SK-N-SH (cell line): ENCODE measurements at regions not wholly inside any gene's neighbourhood (a gene's known extent, or its start where the extent isn't known, plus 50 kb on each side); places are given as distances from the start of the nearest gene placed in this dataset.

Experiments used
- CTCF ChIA-PET: fragments of 300-600, 350-600 bp; formaldehyde crosslinking; extraction: SDS; loops from one replicate; lab custom pipeline; 2021; lab: Yijun Ruan, JAX
- POLR2A ChIA-PET: fragments of 350-600 bp; sonication (Branson Sonifier 250); formaldehyde crosslinking; extraction: SDS; loops from one replicate; lab custom pipeline; 2020; ENCODE audit warnings: antibody characterized with exemption, inconsistent platforms; lab: Yijun Ruan, JAX
- DNase-seq: peaks from one replicate; pipeline ENCODE4 v3.0.0; 2012
- H2AFZ ChIP-seq: fragments of 200-600 bp; sonication (generic); 2 replicates; pipeline ENCODE4 v1.8.1; 2016; ENCODE audit warnings: antibody characterized with exemption, mild to moderate bottlenecking, low read depth
- H3F3A ChIP-seq: fragments of 200-600 bp; sonication (generic); replicated peaks from 2 replicates; pipeline ENCODE3; 2016; ENCODE audit warnings: antibody characterized with exemption, mild to moderate bottlenecking; ENCODE audit not compliant: insufficient read depth
- H3K27ac ChIP-seq, 2 experiments: fragments of 200-500 bp in 1 of 2; fragments of 200-600 bp in 1 of 2; sonication (Bioruptor generic) in 1 of 2; sonication (generic), shearing (Covaris generic) in 1 of 2; 2 replicates each; pipeline versions ENCODE4 v1.5.1 to v1.6.1; 2014 to 2016; ENCODE audit warnings: low read depth in 2 of 2, inconsistent platforms in 1 of 2, low read length in 1 of 2, mild to moderate bottlenecking in 1 of 2, mixed read lengths in 1 of 2
- H3K27me3 ChIP-seq: fragments of 200-600 bp; sonication (generic), shearing (Covaris generic); 2 replicates; pipeline ENCODE4 v1.6.1; 2016; ENCODE audit warnings: mixed run types; ENCODE audit not compliant: insufficient read depth
- H3K36me3 ChIP-seq, 2 experiments: fragments of 200-500 bp in 1 of 2; fragments of 200-600 bp in 1 of 2; sonication (Bioruptor generic) in 1 of 2; sonication (generic) in 1 of 2; replicated peaks in 1 of 2; 2 replicates each; pipeline versions ENCODE3 to v1.5.1; 2014 to 2016; ENCODE audit warnings: low read length in 1 of 2, mild to moderate bottlenecking in 1 of 2; ENCODE audit not compliant: insufficient read depth in 2 of 2, control insufficient read depth in 1 of 2
- H3K4me1 ChIP-seq, 2 experiments: fragments of 200-500 bp in 1 of 2; fragments of 200-600 bp in 1 of 2; sonication (Bioruptor generic) in 1 of 2; sonication (generic), shearing (Covaris generic) in 1 of 2; 2 replicates each; pipeline versions ENCODE4 v1.5.1 to v1.6.1; 2014 to 2016; ENCODE audit warnings: low read depth in 1 of 2, low read length in 1 of 2, mixed run types in 1 of 2; ENCODE audit not compliant: insufficient read depth in 2 of 2, control insufficient read depth in 1 of 2
- H3K4me2 ChIP-seq: fragments of 200-600 bp; sonication (generic), shearing (Covaris generic); 2 replicates; pipeline ENCODE4 v1.6.1; 2017; ENCODE audit warnings: mixed run types
- H3K4me3 ChIP-seq, 2 experiments: fragments of 200-500 bp in 1 of 2; fragments of 200-600 bp in 1 of 2; sonication (Bioruptor generic) in 1 of 2; sonication (generic), shearing (Covaris generic) in 1 of 2; 2 replicates each; pipeline versions ENCODE4 v1.5.1 to v1.8.1; 2014 to 2016; ENCODE audit warnings: low read depth in 2 of 2, inconsistent platforms in 1 of 2, low read length in 1 of 2, mild to moderate bottlenecking in 1 of 2, mixed read lengths in 1 of 2, moderate library complexity in 1 of 2
- H3K79me2 ChIP-seq: fragments of 200-600 bp; sonication (generic); 2 replicates; pipeline ENCODE4 v1.8.1; 2017; ENCODE audit warnings: mild to moderate bottlenecking; ENCODE audit not compliant: insufficient read depth
- H3K9ac ChIP-seq: fragments of 200-600 bp; sonication (generic); 2 replicates; pipeline ENCODE4 v1.6.1; 2017; ENCODE audit warnings: mixed run types
- H3K9me2 ChIP-seq: fragments of 200-600 bp; sonication (generic); 2 replicates; pipeline ENCODE4 v1.6.1; 2017; ENCODE audit warnings: mixed run types
- H3K9me3 ChIP-seq: fragments of 200-600 bp; sonication (generic); 2 replicates; pipeline ENCODE4 v1.6.1; 2017; ENCODE audit warnings: mixed run types, mild to moderate bottlenecking, moderate library complexity
- H4K20me1 ChIP-seq: fragments of 200-600 bp; sonication (generic); 2 replicates; pipeline ENCODE4 v1.6.1; 2017; ENCODE audit warnings: mild to moderate bottlenecking, mixed run types; ENCODE audit not compliant: insufficient read depth
- CHD2 ChIP-seq: fragments of 150-350 bp; IDR thresholded peaks from 2 replicates; pipeline ENCODE4 v1.6.1; 2018; ENCODE audit warnings: low read length; ENCODE audit not compliant: partially characterized antibody
- CTCF ChIP-seq: fragments of 200-600 bp; sonication (generic); IDR thresholded peaks from 2 replicates; pipeline ENCODE4 v1.6.1; 2017; ENCODE audit warnings: antibody characterized with exemption, mild to moderate bottlenecking, moderate library complexity
- FOSL2 ChIP-seq: IDR thresholded peaks from 2 replicates; pipeline ENCODE4 v1.4.0; 2012; ENCODE audit warnings: low read depth, mild to moderate bottlenecking, moderate library complexity, borderline replicate concordance
- FOXJ3 ChIP-seq: sonication (generic); formaldehyde crosslinking; IDR thresholded peaks from 2 replicates; pipeline ENCODE4 v1.5.1; 2020; ENCODE audit warnings: mild to moderate bottlenecking, missing genetic modification reagents
- GATA2 ChIP-seq: sonication (generic); formaldehyde crosslinking; IDR thresholded peaks from 2 replicates; pipeline ENCODE4 v1.5.0; 2020; ENCODE audit warnings: mild to moderate bottlenecking, missing genetic modification reagents
- IRF3 ChIP-seq: fragments of 150-350 bp; IDR thresholded peaks from 2 replicates; pipeline ENCODE4 v1.6.1; 2016; ENCODE audit warnings: mild to moderate bottlenecking, low read depth, low read length
- MEF2A ChIP-seq: IDR thresholded peaks from 2 replicates; pipeline ENCODE4 v1.4.0; 2012; ENCODE audit warnings: low read depth, borderline replicate concordance
- MXI1 ChIP-seq: IDR thresholded peaks from 2 replicates; pipeline ENCODE4 v1.6.1; 2012; ENCODE audit warnings: mild to moderate bottlenecking, low read depth, low read length, improper control_type of control experiment
- NFIC ChIP-seq: IDR thresholded peaks from 2 replicates; pipeline ENCODE4 v1.4.0; 2012; ENCODE audit warnings: borderline replicate concordance
- RAD21 ChIP-seq: IDR thresholded peaks from 2 replicates; pipeline ENCODE4 v1.6.1; 2012; ENCODE audit warnings: mild to moderate bottlenecking, low read length
- REST ChIP-seq: IDR thresholded peaks from 2 replicates; pipeline ENCODE4 v1.6.1; 2012; ENCODE audit warnings: mild to moderate bottlenecking, low read depth, low read length, moderate library complexity
- SIN3A ChIP-seq: IDR thresholded peaks from 2 replicates; pipeline ENCODE4 v1.6.1; 2012; ENCODE audit warnings: low read depth, mild to moderate bottlenecking, low read length, moderate library complexity, borderline replicate concordance
- SMC3 ChIP-seq: IDR thresholded peaks from 2 replicates; pipeline ENCODE4 v1.6.1; 2012; ENCODE audit warnings: low read depth, low read length, improper control_type of control experiment
- TCF12 ChIP-seq: IDR thresholded peaks from 2 replicates; pipeline ENCODE4 v1.4.0; 2012
- TEAD4 ChIP-seq: IDR thresholded peaks from 2 replicates; pipeline ENCODE4 v1.4.0; 2012; ENCODE audit warnings: mild to moderate bottlenecking, borderline replicate concordance; ENCODE audit not compliant: insufficient read depth
- USF2 ChIP-seq: fragments of 150-350 bp; IDR thresholded peaks from 2 replicates; pipeline ENCODE4 v1.6.1; 2017; ENCODE audit warnings: antibody characterized with exemption, low read length, low read depth, borderline replicate concordance
- WGBS: methylation state at CpG from one replicate; pipeline ENCODE4 v1.1.6; 2017; ENCODE audit warnings: low lambda C conversion rate; 5-methylcytosine and 5-hydroxymethylcytosine counted together

GRCh38 chr1:102757363-102757762, 351.0 kb downstream of the COL11A1 start (continued):
- TF ChIP-seq NFIC (no peak), TCF12 (peak; percentile 62), TEAD4 (no peak), REST (no peak), GATA2 (CRISPR knock-in tag) (peak; percentile 91), FOSL2 (no peak), MEF2A (no peak), SIN3A (no peak), USF2 (no peak), FOXJ3 (CRISPR knock-in tag) (no peak), CTCF (no peak), IRF3 (no peak), SMC3 (no peak), RAD21 (no peak; the same call in 1 of the 2 replicates)

GRCh38 chr1:102751111-102751510, 357.2 kb downstream of the COL11A1 start:
- Histone ChIP-seq H3K27ac (no peak overlapping the region), H3K9me3 (no peaks in the 10 kb centered on the region), H3K9me2 (no peaks in the 10 kb centered on the region), H3K9ac (no peak overlapping the region), H3K4me1 (no peaks in the 10 kb centered on the region), H3K4me3 (no peak overlapping the region), H3K4me2 (no peak overlapping the region), H3K36me3 (no peaks in the 10 kb centered on the region), H3K27me3 (no peaks in the 10 kb centered on the region), H3F3A (no peaks in the 10 kb centered on the region), H4K20me1 (no peaks in the 10 kb centered on the region), H2AFZ (no peak overlapping the region), H3K79me2 (no peaks in the 10 kb centered on the region)
- WGBS = 47% methylated on average over 2 of the region's 2 CpGs
- CTCF ChIA-PET = no interaction called here
- POLR2A ChIA-PET = no interaction called here
- no peak for DNase-seq
- TF ChIP-seq FOSL2 = no peak
- TF ChIP-seq SMC3 = no peak
- no peak for TF ChIP-seq MXI1
- no peak for TF ChIP-seq REST
- TF ChIP-seq CTCF = no peak
- TF ChIP-seq TEAD4 = no peak
- TF ChIP-seq CHD2 = no peak
